Embryonic facial prominence (tissue), 1 donor: ENCODE measurements at regions not wholly inside any gene's neighbourhood (a gene's known extent, or its start where the extent isn't known, plus 50 kb on each side); places are given as distances from the start of the nearest gene placed in this dataset.

Experiments used
- DNase-seq: peaks from one replicate; pipeline ENCODE4 v3.0.0-alpha.2; 2016; ENCODE audit errors: extremely low spot score

- no peak for DNase-seq
Observed at GRCh38 chr9:79257228-79257781, 314.5 kb upstream of the TLE4 start.

- DNase-seq = no peak
Observed at GRCh38 chr9:79257790-79258351, 313.9 kb upstream of the TLE4 start.

GRCh38 chr9:79259858-79260257, 311.9 kb upstream of the TLE4 start:
- DNase-seq = no peak

- no peak for DNase-seq
Observed at GRCh38 chr9:79263628-79264027, 308.1 kb upstream of the TLE4 start.

- DNase-seq = no peak
Observed at GRCh38 chr9:79264041-79264440, 307.7 kb upstream of the TLE4 start.

- DNase-seq = no peak
Observed at GRCh38 chr9:79264511-79265355, 307.0 kb upstream of the TLE4 start.

- DNase-seq = no peak
Observed at GRCh38 chr9:79266986-79267385, 304.8 kb upstream of the TLE4 start.

- no peak for DNase-seq
Observed at GRCh38 chr9:79268806-79269205, 303.0 kb upstream of the TLE4 start.

GRCh38 chr9:79273311-79273710, 298.5 kb upstream of the TLE4 start:
- no peak for DNase-seq

GRCh38 chr9:79279356-79279755, 292.4 kb upstream of the TLE4 start:
- DNase-seq = no peak

GRCh38 chr9:79280691-79281090, 291.1 kb upstream of the TLE4 start:
- no peak for DNase-seq

GRCh38 chr9:79284081-79284480, 287.7 kb upstream of the TLE4 start:
- DNase-seq = no peak

- DNase-seq = no peak
Observed at GRCh38 chr9:79286992-79287707, 284.6 kb upstream of the TLE4 start.

GRCh38 chr9:79287708-79288290, 284.0 kb upstream of the TLE4 start:
- no peak for DNase-seq

GRCh38 chr9:79289856-79290255, 281.9 kb upstream of the TLE4 start:
- DNase-seq = no peak

GRCh38 chr9:79292731-79293280, 279.0 kb upstream of the TLE4 start:
- DNase-seq = no peak

GRCh38 chr9:79300068-79300467, 271.7 kb upstream of the TLE4 start:
- no peak for DNase-seq

GRCh38 chr9:79301085-79301484, 270.7 kb upstream of the TLE4 start:
- DNase-seq = no peak

- DNase-seq = no peak
Observed at GRCh38 chr9:79301551-79302391, 270.0 kb upstream of the TLE4 start.

GRCh38 chr9:79302569-79302968, 269.2 kb upstream of the TLE4 start:
- DNase-seq = no peak

GRCh38 chr9:79308012-79308411, 263.8 kb upstream of the TLE4 start:
- DNase-seq = no peak
